ENCODE measurements at regions not wholly inside any gene's neighbourhood (a gene's known extent, or its start where the extent isn't known, plus 50 kb on each side); places are given as distances from the start of the nearest gene placed in this dataset.

DNA sequence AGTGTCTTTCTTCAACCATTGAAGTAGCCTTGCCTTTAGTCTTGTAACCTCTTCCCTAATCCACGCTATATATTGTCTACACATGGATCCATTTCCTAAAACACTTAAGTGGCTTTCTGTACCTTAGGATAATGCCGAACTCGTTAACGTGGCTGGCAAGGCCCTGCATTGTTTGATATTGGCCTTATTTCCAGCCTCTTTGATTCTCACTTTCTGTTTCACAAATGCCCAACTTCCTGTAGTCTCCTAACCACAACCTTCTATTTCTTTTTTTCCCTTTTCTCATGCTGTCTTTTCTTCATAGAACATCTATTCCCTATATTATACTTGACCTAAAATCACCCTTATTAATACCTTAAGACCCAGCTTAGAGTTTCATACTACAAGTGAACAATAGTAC is 536.0 kb downstream of the LMO4 start:
- no peaks in the 10 kb centered on the region for H3K27me3 ChIP-seq
- no peak for TF ChIP-seq POLR2AphosphoS5 (IDR thresholded peaks at IDR 0.05)
- TF ChIP-seq, protein P1, sequence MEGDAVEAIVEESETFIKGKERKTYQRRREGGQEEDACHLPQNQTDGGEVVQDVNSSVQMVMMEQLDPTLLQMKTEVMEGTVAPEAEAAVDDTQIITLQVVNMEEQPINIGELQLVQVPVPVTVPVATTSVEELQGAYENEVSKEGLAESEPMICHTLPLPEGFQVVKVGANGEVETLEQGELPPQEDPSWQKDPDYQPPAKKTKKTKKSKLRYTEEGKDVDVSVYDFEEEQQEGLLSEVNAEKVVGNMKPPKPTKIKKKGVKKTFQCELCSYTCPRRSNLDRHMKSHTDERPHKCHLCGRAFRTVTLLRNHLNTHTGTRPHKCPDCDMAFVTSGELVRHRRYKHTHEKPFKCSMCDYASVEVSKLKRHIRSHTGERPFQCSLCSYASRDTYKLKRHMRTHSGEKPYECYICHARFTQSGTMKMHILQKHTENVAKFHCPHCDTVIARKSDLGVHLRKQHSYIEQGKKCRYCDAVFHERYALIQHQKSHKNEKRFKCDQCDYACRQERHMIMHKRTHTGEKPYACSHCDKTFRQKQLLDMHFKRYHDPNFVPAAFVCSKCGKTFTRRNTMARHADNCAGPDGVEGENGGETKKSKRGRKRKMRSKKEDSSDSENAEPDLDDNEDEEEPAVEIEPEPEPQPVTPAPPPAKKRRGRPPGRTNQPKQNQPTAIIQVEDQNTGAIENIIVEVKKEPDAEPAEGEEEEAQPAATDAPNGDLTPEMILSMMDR (IDR thresholded peaks at IDR 0.05), result no peak
- no peak for TF ChIP-seq EP300 (IDR thresholded peaks at IDR 0.05)
- no peak for TF ChIP-seq POLR2A (IDR thresholded peaks at IDR 0.05)
- no peak overlapping the region for H3K4me3 ChIP-seq
- H3K36me3 ChIP-seq, result no peaks in the 10 kb centered on the region
- no peak for DNase-seq
- peaks cover 0 to 7% (median 0%) of the 10 kb centered on the region in 4 donors for H3K4me1 ChIP-seq
- no peaks in the 10 kb centered on the region for H3K9me3 ChIP-seq
- no peak for ATAC-seq (ENCODE audit: low FRiP score in 2 of 2)
- WGBS, 2 donors, result 41 to 55% methylated on average over 4 of the region's 4 CpGs
- no peak overlapping the region for H3K27ac ChIP-seq

DNA sequence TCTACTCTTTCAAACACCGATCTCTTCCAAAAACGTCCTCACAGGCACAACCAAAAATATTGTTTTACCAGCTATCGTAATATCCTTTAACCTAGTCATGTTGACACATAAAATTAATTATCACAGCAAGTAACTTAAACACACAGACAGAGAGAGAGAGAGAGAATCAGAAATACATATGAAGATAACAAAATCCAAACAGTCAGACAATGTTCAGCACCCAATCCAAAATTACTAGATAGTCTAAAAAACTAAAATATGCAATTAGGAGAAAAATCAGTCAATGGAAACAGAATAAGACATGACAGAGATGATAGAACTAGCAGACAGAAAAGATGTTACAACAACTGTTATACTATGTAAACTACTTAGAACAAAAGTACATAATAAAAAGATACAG is 537.7 kb downstream of the LMO4 start:
- no peak for ATAC-seq (ENCODE audit: low FRiP score in 2 of 2)
- no peak for TF ChIP-seq POLR2A (IDR thresholded peaks at IDR 0.05)
- TF ChIP-seq POLR2AphosphoS5 (IDR thresholded peaks at IDR 0.05), result no peak
- no peaks in the 10 kb centered on the region for H3K36me3 ChIP-seq
- no peaks in the 10 kb centered on the region for H3K9me3 ChIP-seq
- WGBS, 2 donors, result 90 to 94% methylated on average over 3 of the region's 3 CpGs
- H3K27ac ChIP-seq, result no peak overlapping the region
- peaks cover 0 to 11% (median 0%) of the 10 kb centered on the region in 4 donors for H3K4me1 ChIP-seq
- no peaks in the 10 kb centered on the region for H3K27me3 ChIP-seq
- no peak overlapping the region for H3K4me3 ChIP-seq
- DNase-seq, result no peak

DNA sequence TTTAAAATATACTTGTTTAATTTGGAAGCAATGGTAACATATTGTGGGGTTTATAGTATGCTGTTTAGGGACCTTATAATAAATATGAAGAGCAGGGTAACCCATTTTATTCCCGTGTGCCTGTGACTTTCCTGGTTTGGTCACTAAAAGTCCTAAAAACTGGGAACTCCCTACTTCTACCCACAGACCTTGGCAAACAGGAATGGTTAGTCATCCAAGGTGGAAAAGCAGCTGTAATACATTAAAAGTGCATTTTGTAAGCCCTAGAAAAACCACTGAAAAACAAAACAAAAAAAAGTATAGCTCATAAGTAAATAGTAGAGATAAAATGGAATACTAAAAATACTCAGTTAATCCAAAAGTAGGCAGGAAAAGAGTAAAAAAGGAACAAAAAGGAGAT is 538.9 kb downstream of the LMO4 start:
- no peak overlapping the region for H3K4me3 ChIP-seq
- no peak for ATAC-seq (ENCODE audit: low FRiP score in 2 of 2)
- no peak overlapping the region for H3K27ac ChIP-seq
- 76% methylated on average over 1 of the region's 1 CpG for WGBS, 2 donors
- DNase-seq, result no peak
- no peak for TF ChIP-seq POLR2AphosphoS5 (IDR thresholded peaks at IDR 0.05)
- TF ChIP-seq POLR2A (IDR thresholded peaks at IDR 0.05), result no peak
- TF ChIP-seq, protein P1 (IDR thresholded peaks at IDR 0.05), result no peak
- TF ChIP-seq EP300 (IDR thresholded peaks at IDR 0.05), result no peak
- H3K27me3 ChIP-seq, result no peaks in the 10 kb centered on the region
- H3K9me3 ChIP-seq, result no peaks in the 10 kb centered on the region
- no peaks in the 10 kb centered on the region for H3K36me3 ChIP-seq
- peaks cover 0 to 11% (median 0%) of the 10 kb centered on the region in 4 donors for H3K4me1 ChIP-seq

DNA sequence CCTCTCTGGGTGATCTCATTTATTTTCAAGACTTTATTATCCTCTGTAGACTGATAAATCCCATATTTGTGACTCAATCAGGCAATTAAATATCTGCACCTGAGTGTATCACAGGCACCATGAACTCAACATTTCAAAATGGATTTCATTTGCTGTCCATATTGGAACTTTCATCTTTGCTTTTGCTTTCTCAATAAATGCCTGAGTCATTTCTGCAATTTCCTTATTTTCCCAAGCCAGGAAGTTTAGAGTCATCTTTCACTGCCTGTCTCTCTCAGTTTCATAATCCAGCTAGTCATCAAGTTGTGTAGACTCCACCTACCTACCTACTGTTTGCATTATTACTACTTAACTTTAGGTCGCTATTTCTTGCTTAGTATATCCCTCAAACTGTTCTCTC is 540.9 kb downstream of the LMO4 start:
- DNase-seq, result no peak
- Histone ChIP-seq H3K36me3 (no peaks in the 10 kb centered on the region), H3K4me3 (no peak overlapping the region), H3K27ac (peak overlapping the region in 1 of 4 donors; percentile 40), H3K4me1 (peaks cover 0 to 11% (median 0%) of the 10 kb centered on the region in 4 donors), H3K27me3 (no peaks in the 10 kb centered on the region), H3K9me3 (no peaks in the 10 kb centered on the region)
- TF ChIP-seq, protein P1 (IDR thresholded peaks at IDR 0.05), result no peak
- TF ChIP-seq POLR2AphosphoS5 (IDR thresholded peaks at IDR 0.05) (no peak), EP300 (IDR thresholded peaks at IDR 0.05) (no peak), POLR2A (IDR thresholded peaks at IDR 0.05) (no peak)
- ATAC-seq (ENCODE audit: low FRiP score in 2 of 2), result peak in 1 of 2 donors; percentile 72
- 40 to 50% methylated on average over 1 of the region's 1 CpG for WGBS, 2 donors

DNA sequence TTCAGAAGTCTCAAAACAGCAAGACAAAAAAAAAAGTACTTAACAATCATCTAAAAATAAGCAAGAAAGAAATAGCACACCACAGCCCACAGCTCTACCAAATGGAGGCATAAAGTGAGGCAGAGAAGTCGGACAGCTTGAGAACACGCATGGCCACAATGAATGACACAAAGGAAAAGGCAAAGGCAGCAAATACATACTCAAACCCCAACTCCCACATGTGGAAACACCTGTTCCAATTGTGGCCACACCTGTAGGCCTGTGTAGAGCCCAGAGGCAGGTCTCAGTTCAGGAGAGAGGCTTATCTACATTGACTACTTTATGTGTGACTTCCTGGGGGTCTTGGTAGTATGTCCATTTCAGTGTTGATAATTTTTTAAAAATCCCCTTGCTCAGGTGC is 543.5 kb downstream of the LMO4 start:
- Histone ChIP-seq H3K27ac (no peak overlapping the region), H3K27me3 (no peaks in the 10 kb centered on the region), H3K36me3 (no peaks in the 10 kb centered on the region), H3K4me3 (no peak overlapping the region), H3K9me3 (no peaks in the 10 kb centered on the region), H3K4me1 (peaks cover 0 to 11% (median 0%) of the 10 kb centered on the region in 4 donors)
- 69 to 92% methylated on average over 2 of the region's 2 CpGs for WGBS, 2 donors
- DNase-seq (no peak), ATAC-seq (ENCODE audit: low FRiP score in 2 of 2) (no peak)
- TF ChIP-seq POLR2A (IDR thresholded peaks at IDR 0.05) (no peak), EP300 (IDR thresholded peaks at IDR 0.05) (no peak), POLR2AphosphoS5 (IDR thresholded peaks at IDR 0.05) (no peak)
- TF ChIP-seq, protein P1 (IDR thresholded peaks at IDR 0.05), result no peak
